NB4 (cell line): ENCODE measurements at regions not wholly inside any gene's neighbourhood (a gene's known extent, or its start where the extent isn't known, plus 50 kb on each side); places are given as distances from the start of the nearest gene placed in this dataset.
"Not testable (repeated sequence)": the region's sequence is repeated elsewhere in the genome, so short reads cannot be mapped to it uniquely, and the experiment has no call there.

Experiments used
- DNase-seq: peaks from one replicate; pipeline ENCODE4 v3.0.0; 2010; ENCODE audit warnings: low read depth
- H3K4me3 ChIP-seq: one replicate; pipeline ENCODE4 v1.5.1; 2011; ENCODE audit warnings: mild to moderate bottlenecking, low read depth, low read length, moderate library complexity
- MYC ChIP-seq: IDR thresholded peaks from 2 replicates; pipeline ENCODE4 v1.6.1; 2011; ENCODE audit warnings: low read depth, low read length
- POLR2A ChIP-seq: IDR thresholded peaks from 2 replicates; pipeline ENCODE4 v1.6.1; 2011; ENCODE audit warnings: mild to moderate bottlenecking; ENCODE audit not compliant: insufficient read length; ENCODE audit errors: extremely low read depth
- TF ChIP-seq, protein P1 (sequence below): IDR thresholded peaks from 2 replicates; pipeline ENCODE4 v1.6.1; 2011; ENCODE audit warnings: low read depth, low read length
- TF ChIP-seq, protein P2 (sequence below): IDR thresholded peaks from one replicate; pipeline ENCODE4 v1.5.1; 2012; ENCODE audit warnings: low read depth, low read length

DNA sequence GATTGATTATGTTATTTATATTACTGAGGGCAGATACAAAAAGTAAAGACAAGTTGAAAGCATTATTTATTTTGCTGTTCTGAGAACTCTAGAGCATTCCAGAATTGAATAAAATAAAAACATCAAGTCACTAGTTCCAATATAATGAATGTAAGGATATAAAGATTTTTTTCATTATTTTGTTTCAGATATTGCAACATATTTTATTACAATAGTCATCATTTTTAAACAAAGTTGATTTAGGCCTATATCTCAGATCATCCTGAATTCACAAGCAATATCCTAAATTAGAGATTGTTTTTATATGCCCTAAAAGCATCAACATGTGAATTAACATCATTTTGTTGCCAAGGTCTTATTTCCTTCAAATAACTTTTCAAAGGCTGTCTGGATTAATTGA lies 535.6 kb upstream of the KCND2 start:
- no peak for DNase-seq
- no peak overlapping the region for H3K4me3 ChIP-seq
- TF ChIP-seq, protein P1, sequence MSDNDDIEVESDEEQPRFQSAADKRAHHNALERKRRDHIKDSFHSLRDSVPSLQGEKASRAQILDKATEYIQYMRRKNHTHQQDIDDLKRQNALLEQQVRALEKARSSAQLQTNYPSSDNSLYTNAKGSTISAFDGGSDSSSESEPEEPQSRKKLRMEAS: no peak
- TF ChIP-seq, protein P2, sequence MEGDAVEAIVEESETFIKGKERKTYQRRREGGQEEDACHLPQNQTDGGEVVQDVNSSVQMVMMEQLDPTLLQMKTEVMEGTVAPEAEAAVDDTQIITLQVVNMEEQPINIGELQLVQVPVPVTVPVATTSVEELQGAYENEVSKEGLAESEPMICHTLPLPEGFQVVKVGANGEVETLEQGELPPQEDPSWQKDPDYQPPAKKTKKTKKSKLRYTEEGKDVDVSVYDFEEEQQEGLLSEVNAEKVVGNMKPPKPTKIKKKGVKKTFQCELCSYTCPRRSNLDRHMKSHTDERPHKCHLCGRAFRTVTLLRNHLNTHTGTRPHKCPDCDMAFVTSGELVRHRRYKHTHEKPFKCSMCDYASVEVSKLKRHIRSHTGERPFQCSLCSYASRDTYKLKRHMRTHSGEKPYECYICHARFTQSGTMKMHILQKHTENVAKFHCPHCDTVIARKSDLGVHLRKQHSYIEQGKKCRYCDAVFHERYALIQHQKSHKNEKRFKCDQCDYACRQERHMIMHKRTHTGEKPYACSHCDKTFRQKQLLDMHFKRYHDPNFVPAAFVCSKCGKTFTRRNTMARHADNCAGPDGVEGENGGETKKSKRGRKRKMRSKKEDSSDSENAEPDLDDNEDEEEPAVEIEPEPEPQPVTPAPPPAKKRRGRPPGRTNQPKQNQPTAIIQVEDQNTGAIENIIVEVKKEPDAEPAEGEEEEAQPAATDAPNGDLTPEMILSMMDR: no peak
- TF ChIP-seq POLR2A (no peak), MYC (no peak)

DNA sequence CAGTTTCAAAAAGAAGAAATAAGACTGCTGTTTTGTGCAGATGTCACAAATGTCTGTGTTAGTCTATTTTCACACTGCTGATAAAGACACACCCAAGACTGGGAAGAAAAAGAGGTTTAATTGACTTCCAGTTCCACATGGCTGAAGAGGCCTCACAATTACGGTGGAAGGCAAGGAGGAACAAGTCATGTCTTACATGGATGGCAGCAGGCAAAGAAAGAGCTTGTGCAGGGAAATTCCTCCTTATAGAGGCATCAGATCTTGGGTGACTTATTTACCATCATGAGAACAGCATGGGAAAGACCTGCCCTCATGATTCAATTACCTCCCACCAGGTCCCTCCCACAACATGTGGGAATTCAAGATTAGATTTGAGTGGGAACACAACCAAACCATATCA lies 527.7 kb upstream of the KCND2 start:
- not testable (repeated sequence) for DNase-seq, H3K4me3 ChIP-seq

DNA sequence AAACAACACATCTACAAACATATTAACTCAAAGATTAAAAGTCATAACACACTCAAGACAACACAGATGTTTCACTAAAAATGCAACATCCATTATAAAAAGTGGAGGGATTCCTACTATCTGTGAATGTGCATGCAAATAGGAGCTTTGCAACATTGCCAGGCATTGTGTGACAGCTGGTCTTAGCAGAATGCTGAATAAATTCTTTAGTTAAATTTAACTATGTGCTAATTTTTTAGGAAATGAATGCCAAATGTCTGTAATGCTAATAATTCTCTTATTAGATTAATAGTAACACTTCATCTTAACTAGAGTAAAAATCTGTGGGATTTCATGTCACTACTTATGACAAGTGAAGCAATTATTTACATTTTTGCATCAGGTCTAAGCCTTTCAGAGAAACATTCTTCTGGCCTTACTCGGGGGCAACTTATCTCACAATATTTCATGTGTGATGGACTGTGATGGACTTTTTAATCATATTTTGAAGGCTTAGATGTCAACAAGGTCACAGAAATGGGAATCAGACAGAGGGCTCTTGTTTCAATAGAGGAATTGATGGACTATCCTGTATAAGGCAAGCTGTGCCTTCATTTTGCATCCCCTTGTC lies 524.6 kb upstream of the KCND2 start:
- no peak for TF ChIP-seq POLR2A
- TF ChIP-seq, protein P2: no peak
- TF ChIP-seq, protein P1: no peak
- no peak for TF ChIP-seq MYC
- DNase-seq: no peak

DNA sequence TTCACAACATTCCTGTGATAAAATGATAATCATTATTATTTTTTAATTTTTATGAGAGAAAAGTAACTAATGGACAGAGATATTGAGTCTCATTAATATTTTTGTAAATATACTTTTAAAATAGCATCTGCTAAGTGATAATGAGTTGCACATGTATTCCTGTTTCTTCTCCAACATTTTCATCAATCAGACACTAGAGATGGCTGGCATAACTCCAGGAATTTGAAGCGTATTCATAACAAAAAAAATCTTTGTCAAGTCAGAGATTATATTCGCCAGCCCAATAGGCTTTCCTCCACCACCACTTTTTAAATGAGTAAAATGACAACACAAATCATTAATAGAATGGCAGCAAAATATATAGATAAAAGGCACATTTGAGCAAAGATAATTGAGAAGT lies 524.0 kb upstream of the KCND2 start:
- no peak for DNase-seq
- no peak for TF ChIP-seq MYC
- TF ChIP-seq, protein P1: no peak
- TF ChIP-seq, protein P2: no peak
- no peak for TF ChIP-seq POLR2A
- H3K4me3 ChIP-seq: no peak overlapping the region

More for the DNA sequence above, 524.6 kb upstream of the KCND2 start:
- H3K4me3 ChIP-seq: no peak overlapping the region

DNA sequence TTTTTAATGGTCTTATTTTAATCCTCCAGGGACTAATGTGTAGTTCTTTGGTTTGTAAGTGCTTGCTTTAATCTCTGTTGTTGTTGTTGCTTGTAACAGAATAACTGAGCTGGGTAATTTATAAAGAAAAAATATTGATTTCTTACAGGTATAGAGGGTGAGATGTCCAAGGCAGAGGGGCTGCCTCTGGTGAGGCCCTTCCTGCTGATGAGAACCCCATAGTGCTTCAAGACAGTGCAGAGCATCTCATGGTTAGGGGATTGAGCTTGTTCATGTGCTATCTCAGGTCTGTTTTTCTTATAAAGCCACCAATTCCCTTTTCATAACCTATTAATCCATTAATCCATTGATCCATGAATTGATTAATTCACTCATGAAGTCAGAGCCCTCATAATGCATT lies 516.3 kb upstream of the KCND2 start:
- TF ChIP-seq, protein P1: no peak
- no peak for TF ChIP-seq MYC
- TF ChIP-seq POLR2A: no peak
- TF ChIP-seq, protein P2: no peak
- no peak for DNase-seq
- H3K4me3 ChIP-seq: no peak overlapping the region

DNA sequence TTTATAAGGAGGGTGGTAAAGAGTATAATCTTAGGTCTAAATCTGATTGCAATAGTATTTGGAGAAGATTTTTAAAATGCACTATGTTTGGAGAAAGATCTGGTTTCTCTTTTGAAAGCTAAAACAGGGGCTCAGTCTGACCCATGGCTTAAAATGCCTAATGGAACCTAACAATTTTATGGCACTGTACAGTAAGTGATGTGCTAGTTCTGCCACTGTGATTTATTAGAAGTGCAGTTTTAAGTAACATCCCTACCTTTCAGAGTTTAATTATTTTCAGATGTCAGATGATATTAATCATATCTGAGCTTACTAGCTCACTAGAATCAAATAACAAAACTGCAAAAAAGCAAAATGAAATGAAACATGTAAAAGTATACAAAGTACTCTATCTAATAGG lies 514.7 kb upstream of the KCND2 start:
- H3K4me3 ChIP-seq: no peak overlapping the region
- DNase-seq: no peak
- TF ChIP-seq POLR2A (no peak), MYC (no peak)
- TF ChIP-seq, protein P1: no peak
- TF ChIP-seq, protein P2: no peak
